LNCaP clone FGC (cell line): ENCODE measurements at regions not wholly inside any gene's neighbourhood (a gene's known extent, or its start where the extent isn't known, plus 50 kb on each side); places are given as distances from the start of the nearest gene placed in this dataset.

Experiments
- DNase-seq: peaks from one replicate; pipeline ENCODE4 v3.0.0-alpha.2; 2011; ENCODE audit warnings: low read depth
- H3K4me3 ChIP-seq: 2 replicates; pipeline ENCODE4 v1.5.1; 2011; ENCODE audit warnings: mild to moderate bottlenecking, low read depth, low read length, control low read depth
- TF ChIP-seq, protein P1 (sequence below): IDR thresholded peaks from 2 replicates; pipeline ENCODE4 v1.5.1; 2012; ENCODE audit warnings: mild to moderate bottlenecking; ENCODE audit not compliant: control insufficient read depth, insufficient read depth; ENCODE audit errors: extremely low read depth

- no peak overlapping the region for H3K4me3 ChIP-seq
- DNase-seq, result no peak
- TF ChIP-seq, protein P1, sequence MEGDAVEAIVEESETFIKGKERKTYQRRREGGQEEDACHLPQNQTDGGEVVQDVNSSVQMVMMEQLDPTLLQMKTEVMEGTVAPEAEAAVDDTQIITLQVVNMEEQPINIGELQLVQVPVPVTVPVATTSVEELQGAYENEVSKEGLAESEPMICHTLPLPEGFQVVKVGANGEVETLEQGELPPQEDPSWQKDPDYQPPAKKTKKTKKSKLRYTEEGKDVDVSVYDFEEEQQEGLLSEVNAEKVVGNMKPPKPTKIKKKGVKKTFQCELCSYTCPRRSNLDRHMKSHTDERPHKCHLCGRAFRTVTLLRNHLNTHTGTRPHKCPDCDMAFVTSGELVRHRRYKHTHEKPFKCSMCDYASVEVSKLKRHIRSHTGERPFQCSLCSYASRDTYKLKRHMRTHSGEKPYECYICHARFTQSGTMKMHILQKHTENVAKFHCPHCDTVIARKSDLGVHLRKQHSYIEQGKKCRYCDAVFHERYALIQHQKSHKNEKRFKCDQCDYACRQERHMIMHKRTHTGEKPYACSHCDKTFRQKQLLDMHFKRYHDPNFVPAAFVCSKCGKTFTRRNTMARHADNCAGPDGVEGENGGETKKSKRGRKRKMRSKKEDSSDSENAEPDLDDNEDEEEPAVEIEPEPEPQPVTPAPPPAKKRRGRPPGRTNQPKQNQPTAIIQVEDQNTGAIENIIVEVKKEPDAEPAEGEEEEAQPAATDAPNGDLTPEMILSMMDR, result no peak
Measured at GRCh38 chr17:77825621-77826020, 132.9 kb upstream of the TNRC6C start.

DNA sequence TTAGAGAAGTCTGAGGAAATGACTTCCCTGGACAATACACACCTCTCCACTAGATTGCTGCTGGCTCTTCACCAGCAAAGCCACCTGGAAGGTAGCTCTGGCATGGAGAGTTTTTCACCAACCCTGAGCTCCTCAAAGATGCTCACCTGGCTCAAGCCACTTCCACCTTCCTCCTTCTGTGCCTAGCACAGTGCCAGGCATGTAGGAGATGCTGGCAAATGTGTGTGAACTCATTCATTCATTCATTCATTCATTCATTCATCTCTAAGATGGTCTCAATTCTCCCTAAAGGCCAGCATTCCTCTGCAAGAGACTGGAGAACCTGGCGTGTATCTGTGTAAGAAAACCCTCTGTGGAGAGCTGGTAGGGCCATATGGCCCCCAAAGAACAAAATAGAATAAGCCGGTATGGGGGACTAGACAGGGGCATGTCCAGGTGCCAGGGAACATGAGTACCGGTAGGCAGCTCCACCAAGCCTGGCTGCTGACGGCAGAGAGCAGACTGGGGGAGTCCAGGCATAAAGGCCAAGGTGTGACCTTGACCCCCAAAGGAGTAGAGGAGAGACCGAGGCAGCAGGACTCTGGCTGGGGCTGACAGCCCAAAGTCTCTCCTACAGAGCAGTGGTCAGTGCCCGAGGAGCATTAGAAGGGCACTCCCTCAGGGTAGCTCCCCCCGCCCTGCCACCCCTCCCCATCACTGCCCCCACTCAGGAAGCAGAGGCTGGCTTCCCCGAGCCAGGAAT is 132.2 kb upstream of the TNRC6C start:
- DNase-seq, result no peak
- no peak overlapping the region for H3K4me3 ChIP-seq
- TF ChIP-seq, protein P1, result no peak

GRCh38 chr17:77827039-77827438 is 131.5 kb upstream of the TNRC6C start:
- H3K4me3 ChIP-seq, result no peak overlapping the region
- TF ChIP-seq, protein P1, result no peak
- DNase-seq, result no peak

- no peak overlapping the region for H3K4me3 ChIP-seq
- TF ChIP-seq, protein P1, result no peak
- no peak for DNase-seq
Measured at GRCh38 chr17:77827511-77827910, 131.0 kb upstream of the TNRC6C start.

GRCh38 chr17:77828749-77829539 is 129.6 kb upstream of the TNRC6C start:
- DNase-seq, result no peak
- TF ChIP-seq, protein P1, result no peak
- no peak overlapping the region for H3K4me3 ChIP-seq

GRCh38 chr17:77829843-77830799 is 128.4 kb upstream of the TNRC6C start:
- TF ChIP-seq, protein P1, result no peak
- no peak overlapping the region for H3K4me3 ChIP-seq
- no peak for DNase-seq
